ENCODE measurements at regions not wholly inside any gene's neighbourhood (a gene's known extent, or its start where the extent isn't known, plus 50 kb on each side); places are given as distances from the start of the nearest gene placed in this dataset.

GRCh38 chr6:126909493-126909892 is 209.0 kb upstream of the RSPO3 start:
- TF ChIP-seq TARDBP (IDR thresholded peaks at IDR 0.05), result no peak
- no peak for TF ChIP-seq SUZ12 (IDR thresholded peaks at IDR 0.05)

Measured in HEK293T (cell line).